T1000 (cell line): ENCODE measurements at regions not wholly inside any gene's neighbourhood (a gene's known extent, or its start where the extent isn't known, plus 50 kb on each side); places are given as distances from the start of the nearest gene placed in this dataset.

Experiments
- DNase-seq: peaks from one replicate; lab custom pipeline; 2025; ENCODE audit warnings: mixed read lengths; lab: John Stamatoyannopoulos, UW

GRCh38 chr22:48444320-48445112, 1383.2 kb downstream of the BRD1 start:
- no peak for DNase-seq

- no peak for DNase-seq
Measured at GRCh38 chr22:48443680-48444079, 1384.0 kb downstream of the BRD1 start.

- no peak for DNase-seq
Measured at GRCh38 chr22:48442663-48443062, 1385.0 kb downstream of the BRD1 start.

- no peak for DNase-seq
Measured at GRCh38 chr22:48441553-48441850, 1386.2 kb downstream of the BRD1 start.

GRCh38 chr22:48440673-48441552, 1386.8 kb downstream of the BRD1 start:
- DNase-seq: no peak

GRCh38 chr22:48440176-48440575, 1387.5 kb downstream of the BRD1 start:
- no peak for DNase-seq

GRCh38 chr22:48439560-48440135, 1388.0 kb downstream of the BRD1 start:
- DNase-seq: no peak

- DNase-seq: no peak
Measured at GRCh38 chr22:48438800-48439559, 1388.7 kb downstream of the BRD1 start.

GRCh38 chr22:48438096-48438495, 1389.6 kb downstream of the BRD1 start:
- no peak for DNase-seq

GRCh38 chr22:48436201-48436931, 1391.3 kb downstream of the BRD1 start:
- DNase-seq: no peak

- no peak for DNase-seq
Measured at GRCh38 chr22:48434868-48435250, 1392.8 kb downstream of the BRD1 start.

- no peak for DNase-seq
Measured at GRCh38 chr22:48434156-48434867, 1393.4 kb downstream of the BRD1 start.

GRCh38 chr22:48433647-48434046, 1394.0 kb downstream of the BRD1 start:
- DNase-seq: no peak

GRCh38 chr22:48432781-48433518, 1394.7 kb downstream of the BRD1 start:
- no peak for DNase-seq

GRCh38 chr22:48431536-48432315, 1395.9 kb downstream of the BRD1 start:
- no peak for DNase-seq

GRCh38 chr22:48431014-48431413, 1396.7 kb downstream of the BRD1 start:
- DNase-seq: no peak

- no peak for DNase-seq
Measured at GRCh38 chr22:48429446-48430020, 1398.1 kb downstream of the BRD1 start.

- DNase-seq: no peak
Measured at GRCh38 chr22:48428631-48429371, 1398.9 kb downstream of the BRD1 start.
